Endothelial cell of umbilical vein (primary cell): ENCODE measurements at regions not wholly inside any gene's neighbourhood (a gene's known extent, or its start where the extent isn't known, plus 50 kb on each side); places are given as distances from the start of the nearest gene placed in this dataset.

Experiments used
- BruUV-seq: library from RNA; stranded (reverse); fragments of 400-500 nt; replicated peaks from 2 replicates; lab custom pipeline; 2021; lab: Mats Ljungman, UMichigan
- CTCF ChIA-PET: fragments of 300-600, 350-600 bp; sonication (Branson Sonifier 250); formaldehyde crosslinking; loops from one replicate; lab custom pipeline; 2021; ENCODE audit warnings: antibody characterized with exemption, inconsistent platforms; lab: Charles Lee
- POLR2A ChIA-PET: fragments of 300-600, 350-600 bp; sonication (Branson Sonifier 250); formaldehyde crosslinking; loops from one replicate; lab custom pipeline; 2021; ENCODE audit warnings: antibody characterized with exemption, inconsistent platforms; lab: Charles Lee
- DNase-seq: peaks from one replicate; pipeline ENCODE4 v3.0.0-alpha.2; 2011; ENCODE audit warnings: low read depth, low spot score
- FAIRE-seq: peaks from 2 replicates; lab custom pipeline; 2011; peaks lifted over from hg19 to GRCh38; lab: Jason Lieb, UNC
- H2AFZ ChIP-seq: 2 replicates; pipeline ENCODE4 v1.6.0; 2012; ENCODE audit warnings: low read depth, low read length, control low read depth, inconsistent platforms
- H3K27ac ChIP-seq: 2 replicates; pipeline ENCODE4 v1.5.1; 2011; ENCODE audit warnings: low read depth, mild to moderate bottlenecking, control low read depth, low read length, moderate library complexity; ENCODE audit not compliant: insufficient read depth
- H3K27me3 ChIP-seq, 2 experiments: 2 replicates each; pipeline versions ENCODE4 v1.6.0 to v1.6.1; 2011; ENCODE audit warnings: low read length in 2 of 2, mixed read lengths in 1 of 2; ENCODE audit not compliant: control insufficient read depth in 2 of 2, insufficient read depth in 2 of 2
- H3K36me3 ChIP-seq, 2 experiments: 2 replicates in 1 of 2; 3 replicates in 1 of 2; pipeline ENCODE4 v1.5.1; 2011; ENCODE audit warnings: low read length in 2 of 2, mild to moderate bottlenecking in 1 of 2, moderate library complexity in 1 of 2; ENCODE audit not compliant: control insufficient read depth in 2 of 2, insufficient read depth in 2 of 2; ENCODE audit errors: extremely low read depth in 1 of 2
- H3K4me1 ChIP-seq: 3 replicates; pipeline ENCODE4 v1.5.1; 2011; ENCODE audit warnings: mild to moderate bottlenecking, low read length; ENCODE audit not compliant: control insufficient read depth, insufficient read depth; ENCODE audit errors: extremely low read depth
- H3K4me2 ChIP-seq: 2 replicates; pipeline ENCODE4 v1.6.1; 2011; ENCODE audit warnings: low read length, control low read depth, mixed read lengths; ENCODE audit not compliant: insufficient read depth
- H3K4me3 ChIP-seq, 3 experiments: fragments of 200-600 bp in 1 of 3; sonication (generic), shearing (Covaris generic) in 1 of 3; replicated peaks in 1 of 3; 2 replicates each; pipeline ENCODE4 v1.5.1; 2011 to 2016; ENCODE audit warnings: control low read depth in 3 of 3, low read length in 3 of 3, mild to moderate bottlenecking in 2 of 3, inconsistent platforms in 1 of 3, low read depth in 1 of 3, moderate library complexity in 1 of 3; ENCODE audit not compliant: insufficient read depth in 1 of 3
- H3K79me2 ChIP-seq: 2 replicates; pipeline ENCODE4 v1.6.0; 2012; ENCODE audit warnings: low read length, inconsistent platforms; ENCODE audit not compliant: control insufficient read depth, insufficient read depth
- H3K9ac ChIP-seq: replicated peaks from 2 replicates; pipeline ENCODE3; 2011; ENCODE audit warnings: low read length, control low read depth; ENCODE audit not compliant: insufficient read depth; ENCODE audit errors: extremely low read depth
- H3K9me1 ChIP-seq: replicated peaks from 3 replicates; pipeline ENCODE4 v1.6.0; 2011; ENCODE audit warnings: mild to moderate bottlenecking, low read length; ENCODE audit not compliant: control insufficient read depth, insufficient read depth; ENCODE audit errors: extremely low read depth
- H3K9me3 ChIP-seq: replicated peaks from 2 replicates; pipeline ENCODE4 v1.5.1; 2012; ENCODE audit warnings: low read length, inconsistent platforms; ENCODE audit not compliant: control insufficient read depth, insufficient read depth
- H4K20me1 ChIP-seq: replicated peaks from 2 replicates; pipeline ENCODE3; 2011; ENCODE audit warnings: mild to moderate bottlenecking, low read length; ENCODE audit not compliant: control insufficient read depth, insufficient read depth; ENCODE audit errors: extremely low read depth
- CTCF ChIP-seq, 2 donors: IDR thresholded peaks; 1 replicate in 1 of 2; 2 replicates in 1 of 2; pipeline ENCODE4 v1.5.1; 2011; ENCODE audit warnings: low read length in 2 of 2, mild to moderate bottlenecking in 2 of 2, moderate library complexity in 2 of 2, control low read depth in 1 of 2, inconsistent platforms in 1 of 2, low read depth in 1 of 2; ENCODE audit not compliant: insufficient read depth in 1 of 2; ENCODE audit errors: extremely low read depth in 1 of 2
- EZH2 ChIP-seq: IDR thresholded peaks from 2 replicates; pipeline ENCODE4 v1.6.1; 2012; ENCODE audit warnings: borderline replicate concordance, low read depth, mild to moderate bottlenecking, moderate library complexity, low read length, inconsistent platforms; ENCODE audit not compliant: severe bottlenecking
- FOS ChIP-seq: IDR thresholded peaks from 2 replicates; pipeline ENCODE4 v1.6.1; 2011; ENCODE audit warnings: mild to moderate bottlenecking, low read length, moderate library complexity, borderline replicate concordance; ENCODE audit not compliant: insufficient read depth
- GATA2 ChIP-seq: IDR thresholded peaks from 2 replicates; pipeline ENCODE4 v1.7.0; 2011; ENCODE audit warnings: low read depth, mild to moderate bottlenecking, moderate library complexity, mixed read lengths, low read length; ENCODE audit not compliant: insufficient read length, insufficient read depth
- JUN ChIP-seq: IDR thresholded peaks from 2 replicates; pipeline ENCODE4 v1.6.1; 2011; ENCODE audit warnings: borderline replicate concordance, low read depth; ENCODE audit not compliant: insufficient read length, insufficient read depth
- MAX ChIP-seq: IDR thresholded peaks from 2 replicates; pipeline ENCODE4 v1.6.1; 2011; ENCODE audit not compliant: insufficient read depth, insufficient read length
- MYC ChIP-seq: IDR thresholded peaks from one replicate; pipeline ENCODE4 v1.6.1; 2011; ENCODE audit warnings: mild to moderate bottlenecking, low read depth, low read length
- POLR2A ChIP-seq: IDR thresholded peaks from 2 replicates; pipeline ENCODE4 v1.6.1; 2012; ENCODE audit warnings: low read depth, mild to moderate bottlenecking, control low read depth, low read length
- POLR2AphosphoS5 ChIP-seq: IDR thresholded peaks from 2 replicates; pipeline ENCODE4 v1.6.1; 2012; ENCODE audit warnings: low read depth, mild to moderate bottlenecking, control low read depth, low read length, moderate library complexity; ENCODE audit not compliant: insufficient read depth
- dilution Hi-C: fragments of 300-500 bp; cut with MboI; formaldehyde crosslinking; loops from one replicate; pipeline ENCODE4 v1.15.0; 2019; ENCODE audit warnings: low sequenced_read_pairs; ENCODE audit not compliant: extremely low pct_ligation_motif_present
- intact Hi-C: fragments of 100-400 bp; cut with micrococcal nuclease; formaldehyde crosslinking; loops from one replicate; pipeline ENCODE4 v1.10.0; 2022

GRCh38 chr12:33706927-33707326 lies 267.3 kb upstream of the SYT10 start:
- Histone ChIP-seq H3K9me1 (no peaks in the 10 kb centered on the region), H3K79me2 (no peaks in the 10 kb centered on the region), H2AFZ (no peak overlapping the region), H4K20me1 (no peaks in the 10 kb centered on the region), H3K27ac (no peak overlapping the region), H3K4me3 (no peak overlapping the region), H3K36me3 (no peaks in the 10 kb centered on the region), H3K4me2 (no peak overlapping the region), H3K27me3 (no peaks in the 10 kb centered on the region), H3K4me1 (no peaks in the 10 kb centered on the region), H3K9ac (no peak overlapping the region), H3K9me3 (peaks cover 2% of the 10 kb centered on the region)
- intact Hi-C loops, result no loop called here
- CTCF ChIA-PET, result no interaction called here
- no peak for FAIRE-seq
- POLR2A ChIA-PET, result no interaction called here
- dilution Hi-C loops, result no loop called here
- BruUV-seq, result no TSS peak
- no peak for DNase-seq
- TF ChIP-seq POLR2AphosphoS5 (no peak), GATA2 (no peak), POLR2A (no peak), EZH2 (no peak), CTCF (IDR thresholded peaks at IDR 0.05; ENCODE audit: extremely low read depth in 1 of 2, insufficient read depth in 1 of 2, low read depth in 1 of 2, low read length in 2 of 2) (no peak), MAX (no peak), JUN (no peak), FOS (no peak), MYC (no peak)
